Suppressor macrophage (primary cell): ENCODE measurements at regions not wholly inside any gene's neighbourhood (a gene's known extent, or its start where the extent isn't known, plus 50 kb on each side); places are given as distances from the start of the nearest gene placed in this dataset.
A peak's percentile ranks its signal among the peaks of the same experiment; 100 is the strongest.

Experiments used
- DNase-seq, 4 experiments: peaks; one replicate each; pipeline ENCODE4 v3.0.0-alpha.2; 2020 to 2022

DNA sequence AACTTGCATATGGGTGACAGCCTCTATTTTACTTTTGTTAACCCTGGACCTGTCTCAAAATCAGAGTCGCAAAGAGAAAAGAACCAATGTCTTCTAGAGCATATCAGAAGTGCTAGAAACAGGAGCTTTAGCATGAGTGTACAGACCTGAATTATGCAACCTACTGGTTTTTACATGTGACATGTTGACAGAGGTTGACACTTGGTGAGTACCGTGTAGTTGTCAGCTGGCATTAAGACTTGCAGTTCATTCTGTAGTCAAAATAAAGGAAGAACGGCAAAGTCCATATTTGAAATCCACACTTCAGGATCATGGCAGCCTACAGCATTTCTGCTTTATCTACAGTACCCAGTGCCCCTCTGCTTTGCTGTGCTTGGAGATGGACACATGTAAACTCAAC, 291.9 kb upstream of the TENM3 start:
- no peak for DNase-seq

DNA sequence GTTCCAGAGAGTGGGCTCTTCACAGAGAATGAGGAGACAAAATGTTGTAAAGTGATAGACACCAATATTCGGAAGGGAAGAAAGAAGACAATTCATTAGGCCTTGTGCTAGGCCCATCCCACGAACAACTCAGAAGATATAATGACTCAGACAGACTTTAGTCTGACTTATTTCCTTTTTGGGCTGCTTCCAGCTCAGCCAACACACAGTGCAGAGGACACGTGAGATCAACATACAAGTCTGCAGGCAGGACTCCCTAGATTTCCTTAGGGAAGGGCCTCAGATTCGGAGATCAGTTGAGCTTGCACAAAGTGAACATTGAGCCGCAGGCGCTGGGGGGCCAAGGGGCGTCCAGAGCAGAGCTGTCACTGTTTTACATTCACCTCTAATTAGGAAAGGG, 290.7 kb upstream of the TENM3 start:
- DNase-seq, result no peak

DNA sequence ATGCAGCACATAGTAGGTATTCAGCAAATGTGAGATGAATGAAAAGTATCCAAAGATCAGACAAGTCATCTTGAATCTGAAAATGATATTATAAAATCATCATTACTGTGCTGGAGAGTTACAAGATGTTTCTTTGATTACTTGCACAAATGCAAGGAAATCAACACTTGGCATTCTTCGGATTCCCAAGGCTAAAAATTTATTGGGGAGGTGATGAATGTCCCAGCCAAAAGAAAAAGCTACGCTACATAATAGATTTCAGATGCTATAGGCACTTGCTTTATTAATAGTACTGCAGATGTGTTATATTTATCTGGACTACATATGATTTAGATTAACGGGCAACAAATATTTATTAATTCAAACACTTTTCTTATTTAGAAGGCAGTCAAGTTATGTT, 286.7 kb upstream of the TENM3 start:
- no peak for DNase-seq

DNA sequence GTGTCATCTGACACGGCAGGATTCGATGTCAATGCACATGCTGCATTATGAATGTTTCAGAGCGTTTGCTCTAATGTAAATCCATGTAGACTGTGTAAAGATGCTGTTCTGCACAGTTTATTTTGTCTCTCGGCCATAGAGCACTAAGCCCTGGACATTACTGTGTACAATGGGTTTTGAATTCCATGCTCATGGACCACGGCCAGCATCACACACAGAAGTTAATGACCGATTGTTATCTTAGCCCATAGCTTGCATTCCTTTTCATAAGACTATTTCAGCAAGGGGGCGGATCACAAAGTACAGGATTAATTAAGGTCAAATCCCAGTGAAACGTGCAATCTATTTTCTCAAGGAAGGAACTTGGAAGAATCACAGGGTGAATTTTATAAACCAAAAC, 286.1 kb upstream of the TENM3 start:
- DNase-seq, result no peak

DNA sequence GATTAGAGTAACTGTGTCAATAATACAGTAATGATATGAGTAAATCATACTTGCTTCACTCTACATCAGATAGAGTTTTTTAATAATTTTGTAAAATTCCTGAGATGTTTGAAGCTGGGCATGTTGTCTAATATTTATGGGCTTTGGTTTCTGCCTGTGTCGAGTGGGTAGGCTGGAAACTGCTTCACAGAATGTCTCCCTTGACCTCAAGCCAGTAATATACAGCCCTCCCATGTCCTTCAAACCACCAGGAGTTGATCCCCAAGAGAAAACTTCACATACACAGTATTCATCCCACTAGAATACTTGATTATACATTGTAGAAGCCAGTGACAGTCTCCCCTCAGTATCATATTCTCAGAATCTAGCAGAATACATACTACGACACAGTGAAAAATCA, 284.8 kb upstream of the TENM3 start:
- DNase-seq, result no peak

DNA sequence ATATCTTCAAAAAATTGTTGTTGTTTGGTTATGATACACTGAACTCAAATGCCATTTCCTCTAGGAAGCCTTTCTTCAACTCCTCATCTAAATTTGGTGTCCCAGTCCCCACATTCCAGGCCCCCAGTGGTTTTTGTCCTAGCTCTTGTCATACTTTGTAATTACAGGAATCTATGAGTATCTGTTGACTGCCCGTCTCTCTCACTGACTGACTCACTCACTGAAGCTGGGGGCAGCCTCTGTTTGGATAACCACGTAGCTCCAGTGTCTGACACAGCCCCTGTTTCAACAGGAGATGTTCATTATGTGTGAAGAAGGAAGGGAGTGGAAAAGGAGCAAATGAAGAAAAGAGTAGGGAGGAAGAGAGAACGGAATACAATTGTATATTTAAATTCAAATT, 284.1 kb upstream of the TENM3 start:
- no peak for DNase-seq

DNA sequence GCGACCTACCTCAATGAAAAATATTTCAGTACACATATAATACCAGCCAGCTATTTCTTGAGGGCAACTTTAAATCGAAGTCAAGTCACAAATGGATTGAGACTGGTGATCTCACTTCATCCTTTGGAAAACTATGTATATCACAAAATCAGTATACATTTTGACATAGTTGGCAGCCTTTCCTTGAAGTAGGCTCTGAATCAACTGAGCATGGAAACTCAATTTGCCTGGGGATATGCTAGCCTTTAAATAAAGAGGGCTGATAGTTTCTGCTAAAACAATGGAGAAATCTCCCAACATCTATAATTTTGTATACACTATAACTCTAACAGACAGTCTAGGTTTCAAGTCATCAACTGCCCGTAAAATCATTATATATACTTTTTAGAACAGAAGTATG, 282.8 kb upstream of the TENM3 start:
- DNase-seq, result no peak

DNA sequence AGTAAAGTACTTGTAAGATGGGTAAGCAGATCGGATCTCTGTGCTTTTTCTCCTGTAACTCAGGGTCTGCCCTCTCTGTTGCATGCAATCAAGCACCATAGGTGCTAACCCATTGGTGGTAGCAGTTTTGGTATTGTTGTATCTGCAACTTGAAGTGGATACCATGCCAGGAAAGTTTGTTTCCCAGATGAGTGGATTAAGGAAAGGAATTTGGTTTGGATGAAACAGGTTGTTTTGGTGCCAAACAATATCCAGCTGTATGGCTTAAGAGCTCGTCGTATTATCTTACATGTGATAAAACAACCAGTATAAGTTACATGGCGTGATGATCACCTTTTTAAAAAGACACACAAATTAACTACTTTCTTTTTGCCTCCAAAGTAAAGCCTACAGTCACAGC, 280.9 kb upstream of the TENM3 start:
- DNase-seq, result no peak

DNA sequence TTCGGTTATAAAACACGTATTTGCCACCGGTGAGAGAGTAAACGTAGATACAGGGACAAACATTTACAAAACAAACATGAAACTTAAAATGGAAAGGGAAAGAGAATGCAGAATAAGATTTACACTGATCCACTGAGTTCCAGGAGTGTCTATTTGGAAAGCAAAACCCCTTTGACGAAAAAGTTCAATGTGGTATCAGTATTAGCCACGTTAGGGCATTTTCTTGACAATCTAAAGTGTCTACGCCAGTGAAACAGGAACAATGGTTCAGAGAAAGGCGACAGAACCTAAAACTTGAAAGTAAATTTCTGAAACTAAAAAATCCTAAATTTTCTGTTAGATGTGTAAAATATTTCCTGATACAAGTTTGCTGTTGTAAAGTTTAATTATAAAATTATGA, 278.5 kb upstream of the TENM3 start:
- DNase-seq, result no peak

DNA sequence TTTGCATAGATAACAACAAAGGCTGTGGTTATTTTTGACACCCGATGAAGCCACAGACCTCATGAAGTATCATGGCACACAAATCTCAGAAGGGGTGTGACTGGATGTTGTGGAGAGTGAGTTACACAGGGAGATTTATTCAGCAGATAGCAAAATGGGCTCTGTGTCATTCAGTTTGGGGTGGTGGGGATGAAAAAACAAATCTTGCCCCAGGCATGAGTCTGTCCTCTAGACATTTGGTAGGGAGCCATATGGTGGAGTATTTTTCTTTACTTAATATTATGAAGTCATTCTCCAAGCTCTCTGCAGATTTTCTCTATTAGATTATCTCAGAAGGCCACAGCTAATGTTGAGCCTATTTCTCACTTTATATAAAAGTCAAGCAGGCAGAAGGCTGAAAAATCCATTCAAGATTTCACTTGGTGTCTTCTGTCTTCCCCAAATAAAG, 277.1 kb upstream of the TENM3 start:
- no peak for DNase-seq

DNA sequence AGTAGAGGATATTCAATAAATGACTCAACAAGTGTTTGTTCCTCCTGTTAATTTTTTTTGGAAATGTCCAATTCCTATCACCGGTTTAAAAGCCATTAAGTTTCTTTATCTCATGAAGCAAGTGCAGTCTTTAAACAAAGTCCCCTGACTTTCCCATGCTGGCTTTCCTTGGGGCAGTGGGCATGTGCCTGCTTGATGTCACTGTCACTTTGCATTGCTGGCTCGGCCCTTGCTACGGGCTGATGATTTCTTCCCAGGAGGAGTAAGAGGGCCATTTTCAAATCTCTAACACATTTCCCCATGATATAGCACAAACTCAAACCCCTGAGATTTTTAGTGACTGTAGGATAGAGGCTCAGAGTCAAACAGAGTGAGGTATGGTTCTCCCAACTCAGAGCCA, 275.8 kb upstream of the TENM3 start:
- DNase-seq, result no peak

DNA sequence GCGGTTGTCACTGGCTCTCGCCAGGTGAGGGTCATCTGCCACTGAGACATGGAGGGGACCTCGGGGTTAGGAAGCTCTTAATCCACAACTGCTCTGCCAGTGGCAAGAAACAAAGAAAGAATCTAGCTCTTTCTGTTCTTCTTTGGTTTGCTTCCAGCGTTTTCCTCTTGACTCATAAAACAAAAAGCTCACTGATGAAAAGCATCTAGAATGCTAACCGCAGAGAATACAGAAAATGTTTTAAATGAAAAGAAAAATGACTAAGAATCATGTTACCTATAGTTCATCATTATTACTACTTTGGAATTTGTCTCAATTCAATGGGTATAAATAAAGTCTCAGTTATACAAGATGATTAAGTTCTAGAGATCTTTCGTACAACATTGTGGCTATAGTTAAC, 274.8 kb upstream of the TENM3 start:
- no peak for DNase-seq

DNA sequence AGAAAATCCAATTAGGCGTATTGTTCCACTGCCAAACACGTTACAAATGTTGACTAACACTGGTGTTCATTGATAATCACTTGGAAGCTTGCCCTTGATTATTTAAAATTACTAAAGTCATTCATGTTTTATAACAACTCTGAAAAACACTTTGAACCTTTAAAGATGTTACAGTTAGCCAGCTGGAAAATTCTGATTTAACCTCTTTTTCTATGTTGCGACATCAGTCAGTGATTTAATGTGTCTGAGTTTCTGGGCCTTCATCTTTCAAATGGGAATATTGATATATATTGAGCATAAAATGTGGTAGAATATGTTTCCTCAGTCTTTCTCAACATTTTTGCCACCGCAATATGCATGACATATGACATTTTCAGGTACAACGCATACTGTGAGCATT, 274.1 kb upstream of the TENM3 start:
- DNase-seq, result no peak

DNA sequence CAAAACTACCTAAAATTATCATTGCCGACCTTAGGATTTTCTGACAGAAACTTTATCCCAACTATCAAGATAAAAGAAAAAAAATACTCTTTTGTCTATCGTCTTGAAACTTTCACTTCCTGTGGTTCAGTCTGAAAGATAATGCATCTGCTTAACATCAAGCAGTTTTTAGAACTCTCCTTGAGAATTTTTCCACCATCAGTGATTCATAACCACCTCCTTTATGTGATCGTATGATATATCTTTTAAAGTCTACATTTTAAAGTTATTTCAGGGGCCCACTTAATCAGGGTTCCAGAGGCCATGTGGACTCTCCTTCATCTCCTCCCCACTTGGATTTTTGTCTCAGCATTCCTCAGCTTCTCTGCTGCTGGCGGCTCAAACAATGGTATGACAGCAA, 272.8 kb upstream of the TENM3 start:
- DNase-seq, result no peak

DNA sequence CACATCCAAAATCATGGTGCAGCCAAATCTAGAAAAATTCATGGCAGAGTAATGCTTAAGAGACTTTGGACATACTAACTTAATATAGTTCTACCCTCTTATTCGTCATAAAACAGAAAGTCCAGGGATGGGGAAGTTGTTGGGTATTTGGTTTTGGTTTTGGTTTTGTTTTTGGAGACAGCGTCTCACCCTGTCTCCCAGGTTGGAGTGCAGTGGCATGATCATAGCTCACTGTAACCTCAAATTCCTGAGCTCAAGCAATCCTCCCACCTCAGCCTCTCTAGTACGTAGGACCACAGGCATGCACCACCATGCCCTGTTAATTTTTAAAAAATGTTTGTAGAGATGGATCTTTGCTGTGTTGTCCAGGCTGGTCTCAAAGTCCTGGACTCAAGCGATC, 271.8 kb upstream of the TENM3 start:
- DNase-seq, result peak in 3 of 4 experiments; percentile 3 to 19 (median 17)

DNA sequence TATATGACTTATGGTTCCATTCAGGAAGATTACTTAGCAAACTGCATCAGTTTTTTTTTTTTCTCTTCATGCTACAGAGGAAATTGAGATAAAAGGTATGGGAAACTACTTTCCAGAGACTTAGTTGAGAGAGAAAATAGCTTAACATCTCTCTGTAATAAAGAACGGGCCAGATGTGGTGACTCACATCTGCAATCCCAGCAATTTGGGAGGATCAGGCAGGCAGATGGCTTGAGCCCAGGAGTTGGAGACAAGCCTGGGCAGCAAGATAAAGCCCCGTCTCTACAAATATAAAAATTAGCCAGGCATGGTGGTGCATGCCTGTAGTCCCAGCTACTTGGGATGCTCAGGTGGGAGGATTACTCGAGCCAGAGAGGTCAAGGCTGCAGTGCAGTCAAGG, 271.2 kb upstream of the TENM3 start:
- no peak for DNase-seq

DNA sequence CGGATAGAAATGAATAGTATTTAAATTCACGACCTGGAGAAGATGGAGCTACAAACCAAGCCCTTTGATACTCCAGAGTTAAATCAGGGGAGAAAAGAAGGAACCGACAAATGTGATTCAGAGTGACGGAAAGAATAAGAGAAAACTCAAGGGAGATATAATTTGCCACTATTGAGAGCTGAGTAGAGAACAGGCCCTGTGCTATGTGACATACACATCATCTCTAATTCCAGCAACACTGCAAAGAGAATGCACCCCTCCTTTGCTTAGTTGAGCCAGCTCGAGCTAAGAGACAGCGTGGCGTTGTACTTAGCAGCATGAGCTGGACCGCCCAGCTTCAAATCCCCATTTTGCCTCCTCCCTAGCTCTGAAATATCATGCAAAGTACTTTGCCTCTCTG, 266.4 kb upstream of the TENM3 start:
- DNase-seq, result no peak

DNA sequence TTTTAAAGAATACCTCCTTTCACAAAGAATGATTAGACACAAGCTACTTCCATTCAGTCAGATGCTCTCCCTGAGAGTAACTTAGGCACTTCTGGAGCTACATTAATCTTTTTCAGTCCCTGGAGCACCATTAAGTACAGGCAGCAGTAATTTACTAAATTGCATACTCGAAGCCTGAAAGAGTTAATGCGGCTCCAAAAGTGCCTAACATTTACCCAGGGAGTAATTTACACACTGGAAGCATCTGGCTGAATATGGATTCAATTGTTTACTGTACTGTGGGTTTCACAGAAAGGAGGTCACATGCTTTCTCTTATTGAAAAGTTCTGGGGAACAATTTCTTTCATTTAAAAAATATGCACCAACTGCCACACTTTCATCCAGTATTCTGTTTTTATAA, 260.8 kb upstream of the TENM3 start:
- no peak for DNase-seq

DNA sequence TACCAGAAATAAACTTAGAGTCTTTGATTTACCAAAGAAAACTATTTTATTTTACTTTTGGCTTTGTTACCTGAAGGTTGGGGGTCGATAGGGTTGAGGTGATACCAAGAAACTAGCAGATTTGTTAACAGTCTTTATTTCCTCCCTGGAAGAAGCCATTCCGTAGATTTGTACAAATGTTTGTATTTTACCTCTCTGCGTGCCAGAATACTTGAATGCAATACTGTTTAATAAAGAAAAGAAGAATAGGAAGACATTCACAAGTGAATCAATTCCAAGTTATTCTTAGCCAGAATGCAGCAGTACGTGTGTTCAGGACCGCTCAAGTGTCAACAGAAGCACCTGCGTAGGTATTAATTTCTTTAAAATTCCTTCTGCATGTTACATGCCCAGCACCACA, 260.3 kb upstream of the TENM3 start:
- no peak for DNase-seq

DNA sequence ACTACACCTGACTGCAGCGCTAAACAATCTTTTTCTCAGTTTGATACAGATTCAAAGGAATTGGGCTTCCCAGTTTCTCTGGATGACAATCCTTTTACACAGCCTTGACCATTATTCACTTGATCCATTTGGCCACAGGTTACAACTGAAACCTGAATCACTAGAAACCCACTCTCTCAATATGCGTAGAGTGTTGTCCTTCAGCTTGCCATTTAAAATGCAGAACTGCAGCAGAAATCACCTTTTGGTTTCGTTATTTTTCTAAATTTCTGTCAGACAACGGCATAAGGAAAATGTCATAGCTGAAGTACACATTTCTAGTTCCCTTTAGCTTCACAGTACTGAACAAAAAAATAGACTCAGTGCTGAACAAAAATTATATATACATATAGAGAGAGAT, 255.8 kb upstream of the TENM3 start:
- DNase-seq, result no peak

DNA sequence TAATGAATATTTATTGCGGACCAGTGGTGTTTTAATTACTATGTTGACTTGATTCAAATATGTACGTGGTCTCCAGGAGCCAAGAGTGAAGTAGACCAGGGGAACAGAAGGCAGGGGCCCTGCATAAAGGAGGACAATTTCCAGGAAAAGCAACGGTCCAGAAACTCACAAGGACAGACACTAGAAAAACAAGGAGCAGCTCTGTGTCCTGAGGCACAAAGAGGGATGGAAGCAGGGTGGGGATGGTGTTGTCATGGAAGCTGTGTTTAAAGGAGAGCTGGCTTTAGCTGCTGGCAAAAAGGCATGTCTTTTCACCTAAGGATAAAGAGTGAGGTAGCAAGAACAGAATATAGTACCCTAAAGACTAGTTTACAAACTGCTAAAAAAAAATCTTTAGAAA, 254.1 kb upstream of the TENM3 start:
- DNase-seq, result no peak

DNA sequence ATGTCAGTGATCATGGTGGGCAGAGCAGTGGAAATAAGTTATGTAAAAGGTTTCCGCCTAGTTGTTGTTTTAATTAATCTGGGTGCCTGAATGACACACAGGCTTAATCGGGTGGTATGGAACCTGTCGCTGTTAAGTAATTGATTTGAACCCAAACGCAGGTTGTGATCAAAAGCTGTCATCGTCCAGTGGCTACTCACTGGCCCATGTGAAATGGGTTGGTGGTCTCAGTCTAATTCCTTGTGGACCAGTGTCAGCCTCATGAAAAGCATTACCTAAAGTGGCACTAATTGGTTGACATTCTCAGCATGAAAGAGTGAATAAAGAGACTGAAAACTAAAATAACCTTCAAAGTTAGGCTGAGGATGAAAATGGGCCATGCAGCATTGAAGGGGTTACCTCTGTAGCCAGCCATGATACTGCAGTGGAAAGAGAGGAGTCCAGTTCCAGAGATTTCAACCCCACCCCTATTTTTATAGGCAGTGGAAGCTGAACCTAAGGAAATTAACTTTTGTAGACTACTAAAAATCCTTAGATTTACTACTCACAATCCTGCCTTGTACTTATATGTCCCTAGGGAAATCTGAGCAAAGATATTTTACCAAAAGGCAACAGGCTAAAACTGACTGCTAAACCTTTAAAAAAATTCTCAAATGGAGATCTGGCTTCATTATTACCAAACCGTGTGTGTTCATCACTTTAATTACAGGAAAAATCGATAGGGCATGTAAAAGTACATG, 251.7 kb upstream of the TENM3 start:
- DNase-seq, result no peak

DNA sequence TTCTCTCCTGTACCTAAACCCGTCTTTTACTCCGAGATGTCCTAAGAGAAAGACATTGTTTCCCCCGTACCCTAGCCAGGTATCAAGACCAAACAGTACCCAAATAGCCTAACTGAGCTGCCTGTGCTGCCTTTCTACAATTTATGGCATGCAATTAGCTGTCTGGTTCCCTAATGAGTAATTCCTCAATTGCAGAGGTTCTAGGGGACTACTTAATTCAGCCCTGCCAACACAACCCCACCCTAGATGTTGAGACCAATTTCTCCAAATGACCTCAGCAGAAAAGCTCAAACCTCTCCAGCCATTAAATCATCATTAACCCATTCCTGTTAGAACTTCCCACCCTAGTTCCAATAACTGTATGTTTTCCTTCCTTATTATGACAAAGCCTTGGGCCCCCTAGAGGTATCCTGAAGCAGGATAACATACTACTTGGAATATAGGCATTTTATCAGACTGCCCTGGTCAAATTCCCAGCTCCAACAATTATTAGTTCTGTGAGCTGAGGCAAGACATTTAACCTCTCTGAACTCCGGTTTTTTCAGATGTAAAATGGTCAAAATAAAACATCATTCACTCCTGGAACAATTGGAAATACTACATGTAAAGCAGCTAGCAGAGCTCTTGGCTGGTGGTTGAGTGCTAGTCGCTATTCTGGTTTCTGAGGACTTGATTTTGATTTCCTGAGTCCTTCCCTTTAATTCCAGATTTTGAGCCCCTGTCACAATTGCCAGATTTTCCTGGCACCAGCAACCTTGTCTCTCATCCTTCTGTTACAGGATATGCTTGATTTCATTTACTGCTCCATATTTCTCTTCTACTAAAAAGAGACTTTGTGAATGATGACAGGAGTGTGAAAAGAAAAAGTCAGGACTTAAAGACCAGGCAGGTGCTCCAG, 244.6 kb upstream of the TENM3 start:
- no peak for DNase-seq

DNA sequence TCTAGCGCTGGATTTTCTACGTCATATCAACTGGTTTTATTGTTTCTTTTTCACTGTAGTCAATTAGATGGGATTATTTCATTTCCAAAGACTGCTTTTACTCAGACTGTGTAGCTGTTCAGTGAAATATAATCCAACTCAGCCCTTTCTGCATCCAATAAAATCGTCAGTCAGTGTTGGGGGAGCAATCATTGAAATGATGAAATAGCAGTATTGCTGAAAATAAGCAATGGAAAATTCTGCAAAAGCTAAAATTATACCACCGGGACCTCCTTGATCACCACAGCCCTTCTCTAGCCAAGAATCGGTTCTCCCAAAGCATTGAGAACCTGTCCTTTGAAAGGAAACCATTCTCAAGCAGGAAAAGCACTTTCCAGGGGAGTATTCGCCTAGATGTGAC, 243.1 kb upstream of the TENM3 start:
- no peak for DNase-seq
